B cell (primary cell): ENCODE measurements at regions not wholly inside any gene's neighbourhood (a gene's known extent, or its start where the extent isn't known, plus 50 kb on each side); places are given as distances from the start of the nearest gene placed in this dataset.

Experiments
- ATAC-seq: fragments of 200-7000 bp; cut with Tn5 transposase; one replicate; pipeline ENCODE4 v1.10.0; 2021; ENCODE audit warnings: low read depth, mild to moderate bottlenecking, moderate number of reproducible peaks, moderate library complexity
- CTCF ChIA-PET: fragments of 350-600 bp; sonication (Branson Sonifier 250); formaldehyde crosslinking; loops from one replicate; lab custom pipeline; 2021; ENCODE audit warnings: antibody characterized with exemption, inconsistent platforms; lab: Charles Lee
- POLR2A ChIA-PET: fragments of 350-600 bp; sonication (Branson Sonifier 250); formaldehyde crosslinking; loops from one replicate; lab custom pipeline; 2021; ENCODE audit warnings: antibody characterized with exemption; lab: Charles Lee
- DNase-seq: peaks from one replicate; pipeline ENCODE4 v3.0.0; 2013
- H2AFZ ChIP-seq: 2 replicates; pipeline ENCODE4 v1.6.1; 2012; ENCODE audit warnings: mild to moderate bottlenecking, low read depth, low read length; ENCODE audit not compliant: insufficient read depth, poor library complexity, severe bottlenecking
- H3K27ac ChIP-seq, 2 donors: 1 replicate in 1 of 2; 2 replicates in 1 of 2; pipeline ENCODE4 v1.5.1; 2012 to 2013; ENCODE audit warnings: low read length in 2 of 2, mild to moderate bottlenecking in 2 of 2, moderate library complexity in 1 of 2
- H3K27me3 ChIP-seq, 4 experiments: fragments of 200-600 bp in 1 of 4; sonication (generic) in 1 of 4; replicated peaks in 1 of 4; 1 replicate in 2 of 4; 2 replicates in 2 of 4; pipeline versions ENCODE4 v1.6.1 to v1.7.0; 2013 to 2016; ENCODE audit warnings: low read length in 3 of 4, mild to moderate bottlenecking in 2 of 4, mixed read lengths in 1 of 4, moderate library complexity in 1 of 4; ENCODE audit not compliant: insufficient read depth in 4 of 4, control insufficient read depth in 3 of 4; ENCODE audit errors: control extremely low read depth in 1 of 4
- H3K36me3 ChIP-seq, 2 experiments: replicated peaks in 1 of 2; 1 replicate in 1 of 2; 2 replicates in 1 of 2; pipeline versions ENCODE4 v1.6.1 to v1.7.1; 2013; ENCODE audit warnings: low read length in 1 of 2; ENCODE audit not compliant: insufficient read depth in 2 of 2, control insufficient read depth in 1 of 2; ENCODE audit errors: control extremely low read depth in 1 of 2, extremely low read depth in 1 of 2
- H3K4me1 ChIP-seq, 2 donors: fragments of 200-600 bp in 1 of 2; sonication (generic) in 1 of 2; 1 replicate in 1 of 2; 2 replicates in 1 of 2; pipeline versions ENCODE4 v1.5.1 to v1.6.1; 2013 to 2017; ENCODE audit warnings: low read length in 2 of 2; ENCODE audit not compliant: control insufficient read depth in 2 of 2, insufficient read depth in 2 of 2
- H3K4me2 ChIP-seq: replicated peaks from 2 replicates; pipeline ENCODE3; 2012; ENCODE audit warnings: mild to moderate bottlenecking, low read depth, low read length; ENCODE audit not compliant: poor library complexity, severe bottlenecking
- H3K4me3 ChIP-seq, 5 experiments: fragments of 200-600 bp in 1 of 5; sonication (generic) in 1 of 5; 1 replicate in 3 of 5; 2 replicates in 2 of 5; pipeline versions ENCODE4 v1.5.1 to v1.7.0; 2011 to 2016; ENCODE audit warnings: low read length in 4 of 5, mild to moderate bottlenecking in 4 of 5, low read depth in 2 of 5, control low read depth in 1 of 5, moderate library complexity in 1 of 5; ENCODE audit not compliant: insufficient read depth in 1 of 5; ENCODE audit errors: control extremely low read depth in 1 of 5, extremely low read depth in 1 of 5
- H3K79me2 ChIP-seq: fragments of 200-600 bp; sonication (generic); one replicate; pipeline ENCODE4 v1.6.0; 2016; ENCODE audit warnings: low read length; ENCODE audit not compliant: control insufficient read depth, insufficient read depth
- H3K9ac ChIP-seq: fragments of 200-600 bp; sonication (generic); 2 replicates; pipeline ENCODE4 v1.6.1; 2017; ENCODE audit warnings: mild to moderate bottlenecking, low read length, moderate library complexity
- H3K9me3 ChIP-seq, 3 donors: one replicate each; pipeline versions ENCODE4 v1.6.1 to v1.7.1; 2013; ENCODE audit warnings: low read length in 2 of 3; ENCODE audit not compliant: control insufficient read depth in 2 of 3, insufficient read depth in 1 of 3; ENCODE audit errors: control extremely low read depth in 1 of 3
- H4K20me1 ChIP-seq: 2 replicates; pipeline ENCODE4 v1.6.0; 2012; ENCODE audit warnings: mild to moderate bottlenecking, low read length; ENCODE audit not compliant: insufficient read depth, control insufficient read depth, poor library complexity, severe bottlenecking
- H3K27ac Mint-ChIP-seq: one replicate; pipeline ENCODE4 v1.8.0; 2021; ENCODE audit warnings: mixed read lengths
- H3K27me3 Mint-ChIP-seq: one replicate; pipeline ENCODE4 v1.8.0; 2021; ENCODE audit warnings: mixed read lengths
- H3K4me1 Mint-ChIP-seq: one replicate; pipeline ENCODE4 v1.8.0; 2021; ENCODE audit warnings: mixed read lengths
- H3K4me3 Mint-ChIP-seq: one replicate; pipeline ENCODE4 v1.8.0; 2021; ENCODE audit warnings: mixed read lengths
- H3K9me3 Mint-ChIP-seq: one replicate; pipeline ENCODE4 v1.8.0; 2022; ENCODE audit warnings: mixed read lengths; ENCODE audit not compliant: insufficient read depth
- CTCF ChIP-seq: fragments of 200-600 bp; IDR thresholded peaks from one replicate; pipeline ENCODE4 v1.8.0; 2022; ENCODE audit warnings: antibody characterized with exemption, mild to moderate bottlenecking
- EZH2 ChIP-seq: IDR thresholded peaks from 2 replicates; pipeline ENCODE4 v1.6.1; 2012; ENCODE audit warnings: borderline replicate concordance, low read depth, mild to moderate bottlenecking, moderate library complexity, low read length; ENCODE audit not compliant: insufficient read depth, poor library complexity, severe bottlenecking
- WGBS: methylation state at CpG from one replicate; pipeline ENCODE4 v1.1.5; 2013; ENCODE audit warnings: missing lambda C conversion rate; ENCODE audit not compliant: insufficient coverage; 5-methylcytosine and 5-hydroxymethylcytosine counted together
- intact Hi-C: fragments of 100-400 bp; cut with micrococcal nuclease; formaldehyde crosslinking; loops from one replicate; pipeline ENCODE4 v1.10.0; 2022

DNA sequence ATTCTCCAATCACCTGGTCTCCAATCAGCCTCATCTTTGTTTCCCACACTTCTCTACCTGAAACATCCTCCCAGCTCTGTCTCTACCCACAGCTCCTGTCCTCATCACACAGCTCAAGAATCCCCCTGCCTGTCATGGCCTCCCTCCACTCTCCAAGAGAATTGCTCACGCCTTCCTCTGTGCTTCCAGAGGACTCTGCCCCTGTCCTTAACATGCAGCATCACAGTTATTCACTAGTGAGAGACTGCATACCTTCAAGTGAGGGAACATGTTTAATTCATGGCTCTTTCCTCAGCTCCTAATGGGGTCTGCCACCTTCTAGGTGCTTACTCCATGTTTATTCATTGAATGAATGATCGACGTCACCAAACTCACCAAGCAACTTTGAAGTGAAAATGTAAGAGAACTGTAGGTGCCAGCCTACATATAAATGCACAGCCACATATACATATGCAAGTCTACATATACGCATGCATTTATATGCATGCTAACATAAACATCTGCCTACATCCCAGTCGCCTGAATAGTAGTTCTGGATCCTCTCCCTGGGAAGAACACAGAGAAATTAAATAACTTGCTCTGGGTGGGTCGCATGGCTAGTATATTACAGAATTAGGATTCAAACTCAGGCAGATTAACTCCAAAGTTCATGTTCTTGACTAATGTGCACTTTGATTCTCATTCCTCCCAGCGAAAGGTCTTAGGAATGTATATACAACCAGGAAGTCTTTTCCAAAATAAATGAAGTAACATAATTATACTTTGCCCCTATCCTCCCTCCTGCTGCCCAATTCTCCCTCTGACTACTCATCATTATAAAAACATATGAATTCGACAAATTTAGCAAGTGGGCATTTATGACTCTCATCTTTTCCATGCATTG lies 295.6 kb downstream of the MAFB start:
- H3K9ac ChIP-seq = no peak overlapping the region
- WGBS = 100% methylated on average over 1 of the region's 8 CpGs
- H3K4me3 ChIP-seq = no peak overlapping the region
- H3K27ac Mint-ChIP-seq = no peak overlapping the region
- no peaks in the 10 kb centered on the region for H3K27me3 ChIP-seq
- H3K9me3 Mint-ChIP-seq = no peaks in the 10 kb centered on the region
- no peaks in the 10 kb centered on the region for H3K4me1 ChIP-seq
- H3K9me3 ChIP-seq = no peaks in the 10 kb centered on the region
- H3K27ac ChIP-seq = no peak overlapping the region
- TF ChIP-seq CTCF (no peak), EZH2 (no peak)
- no peak for ATAC-seq
- CTCF ChIA-PET = no interaction called here
- no peaks in the 10 kb centered on the region for H4K20me1 ChIP-seq
- POLR2A ChIA-PET = no interaction called here
- H3K4me1 Mint-ChIP-seq = no peaks in the 10 kb centered on the region
- H3K36me3 ChIP-seq = no peaks in the 10 kb centered on the region
- intact Hi-C loops = no loop called here
- no peak overlapping the region for H2AFZ ChIP-seq
- H3K79me2 ChIP-seq = no peaks in the 10 kb centered on the region
- no peak overlapping the region for H3K4me2 ChIP-seq
- no peak overlapping the region for H3K4me3 Mint-ChIP-seq
- no peak for DNase-seq
- H3K27me3 Mint-ChIP-seq = peaks cover 7% of the 10 kb centered on the region

GRCh38 chr20:40390654-40391053 lies 298.4 kb downstream of the MAFB start:
- POLR2A ChIA-PET = no interaction called here
- Mint-ChIP-seq H3K27ac (no peak overlapping the region), H3K4me3 (no peak overlapping the region), H3K27me3 (peaks cover 7% of the 10 kb centered on the region), H3K9me3 (no peaks in the 10 kb centered on the region), H3K4me1 (no peaks in the 10 kb centered on the region)
- no peak overlapping the region for H2AFZ ChIP-seq
- H3K27me3 ChIP-seq = no peaks in the 10 kb centered on the region
- TF ChIP-seq EZH2 (no peak), CTCF (no peak)
- no peak for DNase-seq
- H3K4me1 ChIP-seq = no peaks in the 10 kb centered on the region
- no peaks in the 10 kb centered on the region for H3K36me3 ChIP-seq
- H3K27ac ChIP-seq = no peak overlapping the region
- no peak overlapping the region for H3K9ac ChIP-seq
- intact Hi-C loops = no loop called here
- H4K20me1 ChIP-seq = no peaks in the 10 kb centered on the region
- H3K9me3 ChIP-seq = peaks cover 0 to 1% (median 0%) of the 10 kb centered on the region in 3 donors
- H3K4me2 ChIP-seq = no peak overlapping the region
- CTCF ChIA-PET = no interaction called here
- no peak for ATAC-seq
- no peaks in the 10 kb centered on the region for H3K79me2 ChIP-seq
- 29% methylated on average over 1 of the region's 2 CpGs for WGBS
- H3K4me3 ChIP-seq = no peak overlapping the region
